ENCODE measurements at regions not wholly inside any gene's neighbourhood (a gene's known extent, or its start where the extent isn't known, plus 50 kb on each side); places are given as distances from the start of the nearest gene placed in this dataset.

DNA sequence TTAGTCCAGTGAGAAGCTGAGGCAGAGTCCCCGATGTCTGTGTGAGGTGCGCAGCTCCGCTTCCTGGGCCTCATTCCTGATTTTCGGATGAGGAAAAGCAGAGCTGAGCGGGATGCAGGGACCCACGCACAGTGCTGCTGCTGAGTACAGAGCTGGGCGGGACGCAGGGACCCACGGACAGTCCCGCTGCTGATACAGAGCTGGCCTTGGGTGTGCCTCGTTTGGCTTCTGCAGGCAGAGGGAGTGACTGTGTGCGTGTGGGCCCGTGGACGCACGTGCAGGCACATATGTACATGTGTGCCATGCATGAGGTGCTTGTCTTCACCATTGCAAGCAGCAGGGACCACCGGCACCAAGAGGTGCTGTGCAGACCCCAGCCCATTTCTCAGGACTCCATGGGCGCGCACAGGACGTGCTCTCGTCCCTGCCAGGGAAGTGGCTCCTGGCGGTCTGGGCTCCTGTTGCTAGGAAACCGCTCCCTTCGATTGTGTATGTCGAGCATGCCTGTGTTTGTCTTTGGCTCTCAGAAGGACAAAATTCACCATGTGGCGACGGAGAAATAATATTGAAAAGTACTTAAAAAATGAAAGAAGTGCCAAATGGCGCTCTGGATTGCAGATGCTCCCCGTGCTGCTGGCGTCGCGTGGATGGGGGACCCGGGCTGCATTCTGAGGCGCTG, 303.8 kb upstream of the MKI67 start:
- DNase-seq: no peak

DNA sequence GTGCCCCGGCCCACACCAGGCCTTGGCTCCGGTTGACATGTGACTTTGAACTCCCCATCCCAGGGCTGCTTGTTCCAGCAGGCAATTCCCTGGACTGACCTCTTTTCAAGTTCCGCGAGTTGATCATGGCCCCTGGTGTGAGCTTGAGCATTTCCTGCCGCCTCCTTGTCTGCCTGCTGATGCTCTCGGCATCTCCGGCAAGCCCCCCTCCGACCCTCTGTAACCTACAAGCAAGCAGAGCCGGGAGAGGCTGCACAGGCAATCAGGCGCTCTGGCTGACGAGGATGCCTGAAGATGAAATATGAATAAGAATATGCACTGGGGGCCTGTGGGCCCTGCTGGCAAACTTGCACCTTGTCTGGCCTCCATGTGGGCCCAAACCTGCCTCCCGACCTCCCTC, 304.9 kb upstream of the MKI67 start:
- DNase-seq: no peak

DNA sequence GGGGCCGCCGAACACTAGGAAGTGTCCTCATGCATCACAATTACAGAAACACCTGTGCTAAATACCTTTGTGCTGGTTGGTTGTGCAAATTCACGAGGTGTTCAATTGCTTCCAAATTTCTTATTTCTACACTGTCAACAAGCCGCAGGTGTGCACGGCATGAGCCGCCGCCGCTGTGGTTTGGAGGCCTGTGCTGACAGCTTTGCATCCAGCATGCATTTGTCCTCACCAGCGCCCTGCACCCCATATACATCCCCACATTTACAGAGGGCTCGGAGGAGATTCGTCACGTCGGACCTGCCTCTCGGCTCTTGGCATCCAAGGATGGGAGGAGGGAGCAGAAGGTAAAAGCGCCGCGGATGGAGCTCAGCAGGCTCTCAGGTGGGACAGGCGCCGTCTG, 305.3 kb upstream of the MKI67 start:
- DNase-seq: no peak

DNA sequence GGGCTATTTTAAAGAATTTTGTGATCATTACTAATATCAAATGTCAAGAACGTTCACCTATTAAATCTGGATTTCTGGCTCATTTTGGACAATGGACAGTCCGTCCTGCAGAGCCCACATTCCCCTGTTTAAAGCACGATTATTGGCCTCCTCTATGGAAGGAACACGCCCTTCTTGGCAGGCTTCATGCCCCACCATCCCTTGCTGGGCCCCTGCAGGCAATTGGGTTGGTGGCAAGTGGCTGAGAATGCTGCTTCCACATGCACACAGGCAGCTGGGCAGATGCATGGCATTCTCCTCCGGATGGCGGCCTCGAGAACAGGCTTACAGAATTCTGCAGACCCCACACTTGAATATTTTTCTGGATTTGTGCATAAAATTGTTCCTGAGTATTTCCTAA, 305.8 kb upstream of the MKI67 start:
- no peak for DNase-seq

DNA sequence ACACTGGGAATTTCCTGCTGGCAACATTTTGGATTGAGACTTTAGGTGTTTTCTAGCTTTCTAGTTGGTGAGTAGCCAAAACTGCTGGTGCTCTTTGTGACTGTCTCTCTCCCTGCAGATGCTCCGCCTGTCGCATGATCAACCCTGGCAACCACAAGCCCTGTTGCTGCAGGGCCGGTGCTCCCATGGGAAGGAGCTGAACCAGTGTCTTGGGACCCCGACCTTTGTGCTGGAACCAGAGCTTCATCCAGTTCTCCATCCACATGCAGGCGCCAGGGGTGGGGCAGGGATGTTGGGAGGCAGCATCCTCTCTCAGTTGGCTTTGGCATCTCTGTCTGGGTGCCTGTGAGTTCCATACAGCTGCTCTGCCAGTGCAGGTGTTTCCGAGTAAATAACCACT, 306.2 kb upstream of the MKI67 start:
- DNase-seq: no peak

DNA sequence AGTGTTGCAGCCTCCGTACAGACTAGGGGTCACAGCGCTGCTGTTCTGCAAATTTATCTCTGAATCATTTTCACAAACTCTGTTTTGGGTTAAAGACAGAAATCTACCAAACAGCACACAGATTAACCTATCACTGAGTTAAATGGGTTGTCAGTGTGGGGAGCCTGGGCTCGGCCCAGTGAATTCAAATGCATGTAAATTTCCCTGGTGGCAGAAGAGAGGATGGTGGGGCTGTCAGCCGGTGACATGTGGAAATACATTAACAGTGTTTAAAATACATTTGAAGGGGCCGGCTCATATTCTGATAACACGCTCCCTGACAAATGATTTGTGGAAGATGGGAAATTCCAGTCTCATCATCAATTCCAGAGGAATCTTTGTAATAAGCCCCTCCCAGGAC, 309.6 kb upstream of the MKI67 start:
- DNase-seq: no peak

DNA sequence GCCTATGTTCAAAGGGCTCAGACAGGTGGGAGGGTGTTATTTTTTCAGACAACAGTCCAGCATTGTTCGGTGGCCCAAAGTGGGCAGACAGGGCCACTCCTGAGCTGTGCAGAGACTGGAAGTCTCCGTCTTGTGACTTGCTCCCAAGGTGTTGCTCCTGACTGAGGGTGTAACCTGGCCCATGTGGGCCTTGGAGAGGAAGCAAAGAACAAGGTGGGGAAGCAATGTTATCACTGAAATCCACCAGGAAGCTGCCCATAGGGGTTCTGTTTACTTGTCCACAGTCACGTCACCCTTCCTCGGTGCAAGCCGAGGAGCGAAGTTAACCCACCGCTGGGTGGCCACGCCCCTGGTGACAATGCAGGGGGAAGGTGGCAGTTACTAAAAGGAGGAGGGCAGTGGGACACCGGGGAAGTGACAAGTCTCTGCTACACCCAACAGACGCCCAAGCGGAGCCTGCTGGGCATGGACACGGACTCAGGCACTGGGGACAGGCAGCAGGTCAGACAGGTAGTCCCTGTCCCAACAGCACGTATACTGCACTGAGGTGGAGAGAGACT, 311.6 kb upstream of the MKI67 start:
- DNase-seq: no peak

DNA sequence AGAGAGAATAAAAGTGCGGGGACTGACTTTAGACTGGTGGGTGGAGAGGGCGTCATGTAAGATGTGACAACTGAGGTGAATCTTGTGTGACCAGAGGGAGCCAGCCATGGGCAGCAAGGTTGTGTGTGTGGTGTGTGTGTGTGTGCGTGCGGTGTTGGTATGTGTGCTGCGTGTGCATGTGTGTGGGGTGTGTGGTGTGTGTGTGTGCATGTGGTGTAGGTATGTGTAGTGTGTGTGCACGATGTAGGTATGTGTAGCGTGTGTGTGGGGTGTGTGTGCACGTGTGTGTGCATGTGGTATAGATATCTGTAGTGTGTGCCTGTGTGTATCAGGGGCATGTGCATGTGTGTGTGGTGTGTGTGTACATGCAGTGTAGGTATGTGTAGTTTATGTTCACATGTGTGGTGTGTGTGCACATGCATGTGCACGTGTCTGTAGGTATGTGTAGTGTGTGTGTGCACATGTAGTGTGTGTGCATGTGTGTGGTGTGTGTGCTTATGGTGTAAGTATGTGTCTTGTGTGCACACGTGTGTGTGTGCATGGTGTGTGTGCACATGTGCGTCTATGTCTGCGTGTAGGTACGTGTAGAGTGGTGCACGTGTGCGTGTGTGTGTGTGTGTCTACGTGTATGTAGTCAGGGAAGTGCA, 312.3 kb upstream of the MKI67 start:
- no peak for DNase-seq

DNA sequence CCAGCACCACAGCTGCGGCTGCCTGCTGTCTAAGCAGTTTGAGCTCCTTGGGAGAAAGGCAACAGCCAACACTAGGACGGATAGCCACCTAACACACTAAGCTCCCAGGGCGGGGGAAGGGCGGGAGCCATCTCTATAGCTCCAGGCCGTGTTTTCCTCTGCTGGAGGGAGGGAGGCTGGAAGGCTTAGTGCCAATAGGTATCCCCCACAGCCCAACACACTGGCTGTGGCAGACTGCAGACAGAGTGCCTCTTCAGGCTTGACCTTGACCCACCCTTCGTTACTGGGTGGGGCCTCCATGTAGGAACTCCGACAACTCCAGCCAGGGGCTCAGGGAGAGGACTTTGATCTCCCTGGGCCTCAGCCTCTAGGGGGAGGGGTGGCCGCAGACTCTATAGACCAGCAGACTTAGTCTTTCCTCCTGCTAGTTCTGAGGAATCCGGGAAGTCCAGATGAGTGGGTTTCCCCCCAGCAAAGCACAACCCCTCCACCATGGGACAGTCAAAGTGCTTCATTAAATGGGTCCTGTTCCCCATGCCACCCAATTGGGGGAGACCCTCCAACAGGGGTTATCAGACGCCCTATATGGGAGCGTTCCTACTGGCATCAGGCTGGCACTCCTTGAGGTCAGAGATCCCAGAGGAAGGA, 314.4 kb upstream of the MKI67 start:
- no peak for DNase-seq

DNA sequence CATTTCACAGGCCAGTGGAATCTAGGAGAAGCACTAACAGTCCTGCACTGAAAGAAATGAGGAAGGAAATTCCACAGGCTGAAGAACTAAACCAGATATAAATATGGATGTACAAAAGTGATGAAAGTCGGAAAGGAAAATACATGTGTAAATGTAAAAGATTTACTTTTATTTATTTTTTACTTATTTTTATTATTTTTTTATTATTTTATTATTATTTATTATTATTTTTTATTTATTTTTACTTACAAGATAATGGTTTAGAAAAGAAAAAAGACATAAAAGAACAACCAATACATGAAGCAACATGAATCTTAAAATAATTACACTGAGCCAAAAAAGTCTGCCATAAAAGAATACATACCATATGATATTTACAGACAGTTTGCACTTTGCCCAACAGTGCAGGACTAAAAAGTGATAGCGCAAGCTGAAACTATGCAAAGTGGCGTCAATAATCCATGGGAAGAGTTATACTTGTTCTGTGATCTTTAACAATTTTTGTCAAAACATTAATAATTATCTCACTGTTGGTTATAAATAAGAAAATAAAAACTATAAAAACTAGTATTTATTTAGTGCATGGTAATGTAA, 317.8 kb upstream of the MKI67 start:
- DNase-seq: no peak

DNA sequence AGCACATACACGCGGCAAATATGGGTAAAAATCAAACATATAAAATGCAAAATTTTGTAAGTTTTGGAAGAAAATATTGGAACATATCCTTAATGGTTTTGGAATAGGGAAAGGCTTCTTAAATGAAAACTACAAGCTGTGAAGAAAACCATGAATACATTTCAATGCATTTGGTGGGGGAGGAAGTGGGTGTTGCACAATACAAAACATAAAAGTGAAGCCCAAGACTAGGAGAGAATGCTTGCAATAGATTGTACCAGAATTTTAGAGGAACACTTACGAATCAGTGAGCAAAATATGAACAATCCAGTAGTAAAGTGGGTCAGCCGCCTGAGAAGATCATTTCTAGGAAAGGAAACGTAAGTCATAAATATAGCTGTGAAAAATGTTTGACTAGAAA, 322.6 kb upstream of the MKI67 start:
- no peak for DNase-seq

DNA sequence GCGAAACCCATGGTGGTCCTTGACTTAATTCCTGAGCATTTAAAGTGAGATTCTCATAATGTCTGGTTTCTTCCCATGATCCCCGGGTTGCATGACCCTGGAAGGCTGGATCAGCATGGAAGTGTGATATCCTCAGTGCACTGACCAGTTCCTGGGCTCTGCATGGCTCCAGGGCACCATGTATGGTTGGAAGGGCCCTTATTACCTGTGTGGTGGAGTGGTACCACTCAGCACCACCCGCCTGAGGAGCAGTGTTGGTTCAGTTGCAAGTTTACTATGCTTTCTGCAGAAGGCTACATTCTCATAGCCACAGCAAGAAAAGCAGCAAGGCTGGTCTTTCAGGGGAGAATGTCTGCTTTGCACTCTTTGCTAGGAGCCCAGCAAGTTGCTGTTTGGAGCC, 325.7 kb upstream of the MKI67 start:
- no peak for DNase-seq

DNA sequence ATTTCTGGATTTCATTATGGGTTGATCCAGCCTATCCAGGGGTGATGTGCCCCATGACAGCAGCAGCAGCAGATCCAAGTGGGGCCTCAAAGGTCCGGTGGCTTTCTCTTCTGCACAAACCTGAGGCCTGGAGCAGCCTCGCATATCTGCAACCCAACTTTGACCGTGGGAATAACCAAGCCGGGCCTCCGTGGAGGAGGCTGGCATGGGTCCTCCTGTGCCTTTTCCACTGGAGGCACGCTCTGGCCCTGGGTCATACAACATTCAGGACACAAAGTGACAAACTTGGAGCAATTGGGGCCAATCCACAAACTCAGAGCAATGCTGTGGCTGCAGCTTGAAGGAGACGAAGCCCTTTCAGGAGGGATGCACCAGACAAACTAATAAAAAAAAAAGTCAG, 330.0 kb upstream of the MKI67 start:
- DNase-seq: no peak

DNA sequence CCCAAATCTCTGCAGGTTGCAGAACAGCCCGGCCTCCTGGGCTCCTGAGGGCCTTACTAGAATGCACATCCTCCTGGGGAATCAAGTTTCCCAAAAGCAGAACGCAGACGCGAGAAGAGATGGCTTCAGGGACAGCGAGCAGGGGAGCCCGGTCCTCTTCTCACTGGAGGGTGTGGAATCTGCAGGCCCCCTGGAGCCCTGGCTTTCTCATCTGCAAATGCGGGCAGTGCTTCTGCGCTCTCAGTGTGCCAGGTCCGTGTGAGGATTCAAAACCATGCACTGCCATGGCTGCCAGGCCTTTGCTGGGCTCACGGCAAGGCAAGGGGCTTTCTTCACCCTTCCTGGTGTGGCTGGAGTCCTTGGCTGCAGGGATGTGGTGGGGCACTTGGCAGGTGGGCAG, 330.9 kb upstream of the MKI67 start:
- no peak for DNase-seq

DNA sequence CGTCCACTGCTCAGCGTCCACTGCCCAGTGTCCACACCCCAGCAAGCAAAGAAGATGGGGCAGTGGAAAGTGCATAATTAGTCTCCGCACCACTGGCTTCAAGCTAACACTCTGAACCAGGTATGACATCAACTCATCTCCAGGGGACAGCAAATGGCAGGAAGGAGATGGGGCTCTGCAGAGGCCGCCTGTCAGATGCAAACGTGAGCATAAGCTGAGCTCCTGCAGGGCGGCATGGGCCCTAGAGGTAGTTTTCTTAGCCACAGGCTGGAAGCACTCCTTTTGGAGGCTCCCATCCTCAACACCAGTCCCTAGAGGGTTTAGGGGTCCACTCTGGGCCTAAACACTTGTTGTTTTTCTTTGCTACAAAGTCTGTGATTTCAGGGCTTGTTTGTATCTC, 335.8 kb upstream of the MKI67 start:
- no peak for DNase-seq

DNA sequence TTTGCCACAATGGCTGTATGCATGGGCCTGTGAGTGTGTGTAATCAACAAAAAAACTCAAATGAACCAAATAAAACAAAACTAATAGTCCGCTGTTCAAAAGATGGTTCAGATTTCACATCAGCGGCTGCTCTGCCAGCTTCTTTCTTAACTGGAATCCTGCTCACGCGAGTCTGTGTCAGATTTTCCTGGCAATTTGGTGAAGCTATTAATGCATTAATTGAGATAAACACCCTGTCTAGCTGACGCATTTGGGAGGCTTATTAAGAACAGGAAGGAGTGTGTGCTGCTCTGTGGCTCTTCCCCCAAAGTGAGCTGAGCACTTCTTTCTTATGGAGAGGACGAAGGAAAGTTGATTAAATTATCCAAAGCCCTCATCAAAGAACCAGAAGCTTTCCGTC, 336.6 kb upstream of the MKI67 start:
- DNase-seq: no peak

DNA sequence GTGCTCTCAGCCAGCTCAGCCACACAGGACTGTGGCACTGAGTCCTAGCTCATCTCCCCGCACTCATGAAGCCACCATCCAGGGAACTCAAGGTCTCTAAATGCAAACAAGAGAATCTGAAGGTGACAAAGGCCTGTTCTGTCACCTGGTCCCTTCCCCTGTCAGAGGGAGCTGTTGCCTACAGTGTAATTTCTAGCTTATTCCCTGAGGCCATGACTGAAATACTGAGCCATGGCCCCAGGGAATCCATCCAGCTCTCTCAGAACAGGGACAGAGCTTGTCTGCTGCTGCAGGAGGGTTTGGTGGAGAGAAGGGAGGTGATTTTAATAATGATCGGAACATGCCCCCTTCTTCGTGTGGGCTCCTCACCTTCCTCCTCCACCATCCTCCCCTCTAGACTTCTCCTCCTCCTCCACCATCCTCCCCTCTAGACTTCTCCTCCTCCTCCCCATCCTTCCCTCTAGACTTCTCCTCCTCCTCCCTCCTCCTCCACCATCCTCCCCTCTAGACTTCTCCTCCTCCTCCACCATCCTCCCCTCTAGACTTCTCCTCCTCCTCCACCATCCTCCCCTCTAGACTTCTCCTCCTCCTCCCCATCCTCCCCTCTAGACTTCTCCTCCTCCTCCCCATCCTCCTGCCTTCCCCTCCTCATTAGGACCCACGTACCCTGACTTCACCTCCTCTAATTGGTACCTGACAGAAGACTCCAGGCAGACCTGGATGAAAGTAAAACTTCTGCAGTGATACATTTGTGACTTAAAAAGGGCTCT, 338.0 kb upstream of the MKI67 start:
- no peak for DNase-seq

DNA sequence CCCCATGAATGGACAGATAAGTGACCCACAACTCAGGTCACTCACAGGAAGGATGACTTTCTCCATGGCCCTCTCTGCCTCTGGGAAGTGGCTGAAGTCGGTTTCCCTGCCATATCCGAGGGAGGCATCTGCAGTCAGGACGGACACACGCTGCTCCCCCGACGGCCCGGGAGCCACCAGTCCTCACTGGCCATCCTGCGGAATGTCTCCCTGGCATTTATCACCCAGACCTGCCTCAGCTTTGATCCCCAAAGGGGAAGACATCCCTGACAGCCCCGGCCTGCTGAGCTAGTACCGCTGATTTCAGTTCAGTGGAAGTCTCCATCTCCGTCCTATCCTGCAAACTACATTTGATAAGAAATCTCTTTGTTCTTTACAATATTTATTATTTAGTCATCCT, 339.5 kb upstream of the MKI67 start:
- no peak for DNase-seq

DNA sequence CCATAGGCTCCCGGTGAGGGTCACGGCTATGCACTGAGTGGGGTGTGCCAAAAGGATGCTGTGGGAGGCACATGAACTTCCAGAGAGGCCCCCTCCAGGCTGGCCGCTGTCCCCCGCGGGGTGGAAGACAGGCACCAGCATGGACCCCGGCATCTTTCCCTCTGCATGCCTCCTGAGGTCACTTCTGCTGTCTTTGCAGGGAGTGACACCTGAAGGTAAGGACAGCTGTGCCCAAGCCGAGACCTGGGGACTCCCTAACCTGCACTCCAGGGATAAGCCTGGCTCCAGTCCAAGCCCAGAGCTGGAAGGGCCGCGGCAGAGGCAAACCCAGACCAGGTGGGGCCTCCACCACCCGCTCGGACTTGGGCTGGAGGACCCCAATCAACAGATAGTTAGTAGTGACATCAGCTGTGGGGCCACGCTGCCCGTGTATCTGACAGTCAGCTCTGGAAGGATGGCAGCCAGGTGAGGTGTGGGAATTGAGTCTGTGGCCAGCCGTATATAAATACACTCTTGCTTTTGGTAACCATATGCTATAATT, 340.7 kb upstream of the MKI67 start:
- DNase-seq: no peak

DNA sequence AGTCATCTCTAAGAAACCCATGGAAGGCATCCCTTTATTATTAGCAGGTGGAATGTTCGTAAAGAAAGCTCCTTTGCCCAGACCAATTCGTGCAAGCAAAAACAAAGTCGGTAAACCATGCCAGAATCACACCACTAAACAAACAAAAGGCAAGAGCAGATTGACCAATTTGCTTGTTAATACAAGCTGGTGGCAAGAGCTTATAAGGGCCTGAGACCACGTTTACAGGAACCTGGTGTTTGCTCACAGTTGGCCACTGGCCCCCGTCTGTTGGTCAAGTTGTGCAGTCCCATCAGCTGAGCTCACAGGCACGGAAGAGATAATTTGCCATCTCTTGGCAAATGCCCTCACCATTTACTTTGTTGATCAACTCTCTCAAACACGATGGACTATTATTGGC, 342.2 kb upstream of the MKI67 start:
- DNase-seq: peak; percentile 31

DNA sequence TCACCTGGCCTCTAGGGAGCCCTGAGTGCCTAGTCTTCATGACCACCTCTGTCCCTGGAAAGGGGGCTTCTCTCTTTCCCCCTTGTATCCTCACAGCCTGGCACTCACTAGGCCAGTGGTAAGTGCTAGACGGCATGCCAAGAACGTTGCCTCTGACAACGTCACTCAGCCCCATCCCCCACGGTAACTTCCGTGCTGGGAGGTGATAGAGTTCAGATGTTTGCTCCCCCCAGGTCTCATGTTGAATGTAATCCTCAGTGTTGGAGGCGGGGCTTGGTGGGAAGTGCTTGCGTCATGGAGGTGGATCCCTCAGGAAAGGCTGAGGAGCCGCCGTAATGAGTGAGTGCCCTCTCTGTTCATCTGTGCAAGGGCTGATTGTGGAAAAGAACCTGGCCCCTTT, 343.3 kb upstream of the MKI67 start:
- no peak for DNase-seq

DNA sequence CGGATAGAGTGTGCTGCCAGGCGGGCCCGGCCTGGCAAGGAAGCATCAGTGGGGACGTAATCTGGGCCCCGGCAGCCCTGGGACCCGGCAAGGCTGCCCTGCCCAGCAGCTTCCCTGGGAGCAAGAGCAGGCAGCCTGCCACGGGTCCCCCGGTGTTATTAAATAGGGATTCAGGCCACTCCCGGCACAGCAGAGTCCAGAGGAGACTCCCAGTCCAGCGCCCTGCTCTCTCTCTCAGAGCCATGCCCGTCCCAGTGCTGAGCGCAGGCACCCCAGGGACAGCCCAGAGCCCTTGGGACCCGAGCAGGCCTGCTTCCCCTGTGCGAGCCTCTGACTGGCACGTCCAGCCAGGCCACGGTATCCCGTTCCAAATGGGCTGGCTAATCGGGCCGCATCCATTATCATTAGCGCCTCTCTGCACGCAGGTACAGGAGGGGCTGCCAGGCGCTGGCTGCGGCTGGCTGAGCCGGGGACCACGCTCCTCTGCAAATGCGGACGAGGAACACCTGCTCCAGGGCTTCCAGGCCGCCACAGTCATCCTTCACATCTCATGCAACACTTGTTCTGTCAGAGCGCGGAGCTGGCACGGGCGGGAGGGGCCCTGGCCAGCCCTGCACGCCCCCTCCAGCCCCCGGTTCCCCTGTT, 344.2 kb upstream of the MKI67 start:
- no peak for DNase-seq

Data from NCI-H2029 treated with DMSO at 0.1 percent for 48 hours (cell line).